ENCODE measurements at regions not wholly inside any gene's neighbourhood (a gene's known extent, or its start where the extent isn't known, plus 50 kb on each side); places are given as distances from the start of the nearest gene placed in this dataset.

- TF ChIP-seq POLR2AphosphoS5 (IDR thresholded peaks at IDR 0.05; ENCODE audit: low read depth, low read length): no peak
- no peak for TF ChIP-seq SIN3A (IDR thresholded peaks at IDR 0.05; ENCODE audit: borderline replicate concordance, insufficient read depth, low read length)
- no peak for TF ChIP-seq FOXP2 (optimal IDR thresholded peaks at IDR 0.05; ENCODE audit: borderline replicate concordance, extremely low read depth, extremely low read length, insufficient read depth)
- no peak for TF ChIP-seq REST (IDR thresholded peaks at IDR 0.05; ENCODE audit: insufficient read depth in 1 of 2, low read depth in 2 of 2, low read length in 2 of 2)
- no peak for TF ChIP-seq TAF1 (IDR thresholded peaks at IDR 0.05; ENCODE audit: borderline replicate concordance, insufficient read depth, low read length)
These were observed 600.6 kb upstream of the SEMA6D start for GRCh38 chr15:47116698-47117097.

- no peak for TF ChIP-seq TAF1 (IDR thresholded peaks at IDR 0.05; ENCODE audit: borderline replicate concordance, insufficient read depth, low read length)
- TF ChIP-seq SIN3A (IDR thresholded peaks at IDR 0.05; ENCODE audit: borderline replicate concordance, insufficient read depth, low read length): no peak
- no peak for TF ChIP-seq FOXP2 (optimal IDR thresholded peaks at IDR 0.05; ENCODE audit: borderline replicate concordance, extremely low read depth, extremely low read length, insufficient read depth)
- no peak for TF ChIP-seq POLR2AphosphoS5 (IDR thresholded peaks at IDR 0.05; ENCODE audit: low read depth, low read length)
- no peak for TF ChIP-seq REST (IDR thresholded peaks at IDR 0.05; ENCODE audit: insufficient read depth in 1 of 2, low read depth in 2 of 2, low read length in 2 of 2)
These were observed 598.0 kb upstream of the SEMA6D start for GRCh38 chr15:47119349-47119748.

GRCh38 chr15:47124430-47125102, 592.7 kb upstream of the SEMA6D start:
- TF ChIP-seq POLR2AphosphoS5 (IDR thresholded peaks at IDR 0.05; ENCODE audit: low read depth, low read length) (no peak), SIN3A (IDR thresholded peaks at IDR 0.05; ENCODE audit: borderline replicate concordance, insufficient read depth, low read length) (no peak), FOXP2 (optimal IDR thresholded peaks at IDR 0.05; ENCODE audit: borderline replicate concordance, extremely low read depth, extremely low read length, insufficient read depth) (no peak), TAF1 (IDR thresholded peaks at IDR 0.05; ENCODE audit: borderline replicate concordance, insufficient read depth, low read length) (no peak), REST (IDR thresholded peaks at IDR 0.05; ENCODE audit: insufficient read depth in 1 of 2, low read depth in 2 of 2, low read length in 2 of 2) (no peak)

- TF ChIP-seq REST (IDR thresholded peaks at IDR 0.05; ENCODE audit: insufficient read depth in 1 of 2, low read depth in 2 of 2, low read length in 2 of 2) (no peak), POLR2AphosphoS5 (IDR thresholded peaks at IDR 0.05; ENCODE audit: low read depth, low read length) (no peak), FOXP2 (optimal IDR thresholded peaks at IDR 0.05; ENCODE audit: borderline replicate concordance, extremely low read depth, extremely low read length, insufficient read depth) (no peak), TAF1 (IDR thresholded peaks at IDR 0.05; ENCODE audit: borderline replicate concordance, insufficient read depth, low read length) (no peak), SIN3A (IDR thresholded peaks at IDR 0.05; ENCODE audit: borderline replicate concordance, insufficient read depth, low read length) (no peak)
These were observed 588.3 kb upstream of the SEMA6D start for GRCh38 chr15:47129033-47129432.
